NCI-H526 (cell line): ENCODE measurements at regions not wholly inside any gene's neighbourhood (a gene's known extent, or its start where the extent isn't known, plus 50 kb on each side); places are given as distances from the start of the nearest gene placed in this dataset.

ENCODE experiments used
- DNase-seq, 2 experiments: peaks; one replicate each; lab custom pipeline; 2025; lab: John Stamatoyannopoulos, UW

- DNase-seq: no peak
These were observed 461.2 kb downstream of the FLRT2 start for GRCh38 chr14:85991156-85991555.

GRCh38 chr14:85987907-85988306, 458.0 kb downstream of the FLRT2 start:
- DNase-seq: no peak

DNA sequence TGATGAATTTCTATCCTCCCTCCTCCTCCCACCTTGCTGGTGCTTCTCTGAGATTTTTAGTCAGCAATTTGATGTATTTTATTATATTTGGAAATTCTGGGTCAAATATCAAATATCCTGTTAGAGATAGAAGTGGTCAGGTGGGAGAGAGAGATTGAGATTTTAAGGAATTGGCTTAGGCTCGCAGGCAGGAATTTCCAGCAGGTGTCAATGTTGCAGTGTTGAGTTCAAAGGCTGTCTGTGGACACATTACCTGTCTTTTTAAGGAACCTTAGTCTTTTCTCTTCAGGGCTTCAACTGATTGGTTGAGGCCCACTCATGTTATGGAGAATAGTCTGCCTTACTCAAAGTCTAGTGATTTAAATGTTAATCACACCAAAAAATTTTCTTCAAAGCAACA, 457.3 kb downstream of the FLRT2 start:
- DNase-seq: no peak

DNA sequence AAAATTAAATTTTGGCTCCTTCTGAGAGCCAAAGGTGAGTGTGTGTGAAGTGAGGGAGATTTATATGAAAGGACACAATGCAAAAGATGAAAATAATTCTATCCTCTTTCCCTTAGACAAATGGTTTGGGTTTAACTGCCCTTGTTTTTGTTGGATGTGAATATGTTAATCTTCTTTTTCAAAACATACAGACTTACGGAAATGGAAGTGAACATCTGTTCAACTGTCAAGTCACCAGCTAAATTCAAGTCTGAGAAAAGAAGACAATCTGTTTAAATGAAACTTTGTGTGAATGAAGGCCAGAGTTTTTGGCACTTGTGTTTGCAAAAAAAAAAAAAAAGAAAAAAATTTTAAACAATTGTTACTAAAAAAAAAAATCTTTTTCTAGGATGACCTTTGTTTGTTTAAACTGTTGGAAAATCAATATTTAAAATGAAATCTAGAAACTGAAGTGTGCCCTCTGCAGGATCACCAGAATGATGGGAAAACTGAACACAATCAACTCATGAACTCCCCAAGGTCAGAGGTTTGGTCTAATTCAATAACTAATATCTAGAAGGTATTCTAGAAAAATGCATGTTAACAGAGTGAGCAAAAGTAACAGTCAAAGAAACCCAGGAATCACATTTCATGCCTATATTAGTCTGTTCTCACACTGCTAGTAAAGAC, 448.8 kb downstream of the FLRT2 start:
- no peak for DNase-seq

- DNase-seq: no peak
These were observed 444.7 kb downstream of the FLRT2 start for GRCh38 chr14:85974602-85975001.

DNA sequence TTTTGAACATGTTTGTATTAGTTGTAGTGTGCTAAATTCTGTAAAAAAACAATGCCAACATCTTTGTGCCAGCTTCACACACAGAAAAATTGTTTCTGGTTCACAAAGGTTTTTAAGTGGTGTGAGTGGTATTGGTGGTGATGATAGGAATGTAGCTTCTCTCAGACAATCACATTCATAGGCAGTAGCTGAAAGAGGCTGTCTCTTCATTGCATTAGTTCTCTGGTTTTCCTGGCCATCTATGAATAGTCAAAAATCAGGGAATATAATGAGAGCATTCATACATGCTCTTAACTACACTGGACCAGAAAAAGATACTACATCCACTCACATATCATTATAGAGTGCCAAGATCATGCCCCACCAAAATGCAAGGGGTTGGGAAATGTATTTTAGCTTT, 433.5 kb downstream of the FLRT2 start:
- no peak for DNase-seq

DNA sequence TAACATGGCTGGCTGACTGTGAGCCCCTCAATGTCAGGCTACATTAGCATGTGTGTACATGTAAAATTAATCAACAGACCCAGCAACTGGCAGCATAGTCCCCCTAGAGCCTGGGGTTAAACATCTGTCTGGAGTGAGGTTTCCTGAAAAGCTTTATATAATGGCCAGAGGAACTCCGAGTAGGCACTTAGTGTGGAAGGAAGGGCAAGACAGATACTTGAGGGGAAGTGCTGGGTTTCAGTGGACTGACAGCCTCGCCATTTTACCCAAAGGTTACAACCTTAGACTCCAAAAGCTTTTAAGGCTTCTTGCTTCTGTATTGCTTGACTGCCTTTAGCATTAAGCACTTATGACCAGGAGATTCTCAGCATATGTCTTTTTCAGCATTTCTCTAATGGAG, 430.8 kb downstream of the FLRT2 start:
- no peak for DNase-seq

GRCh38 chr14:85959063-85959462, 429.1 kb downstream of the FLRT2 start:
- no peak for DNase-seq

GRCh38 chr14:85958069-85958468, 428.1 kb downstream of the FLRT2 start:
- no peak for DNase-seq

- DNase-seq: no peak
These were observed 423.3 kb downstream of the FLRT2 start for GRCh38 chr14:85953265-85953664.

DNA sequence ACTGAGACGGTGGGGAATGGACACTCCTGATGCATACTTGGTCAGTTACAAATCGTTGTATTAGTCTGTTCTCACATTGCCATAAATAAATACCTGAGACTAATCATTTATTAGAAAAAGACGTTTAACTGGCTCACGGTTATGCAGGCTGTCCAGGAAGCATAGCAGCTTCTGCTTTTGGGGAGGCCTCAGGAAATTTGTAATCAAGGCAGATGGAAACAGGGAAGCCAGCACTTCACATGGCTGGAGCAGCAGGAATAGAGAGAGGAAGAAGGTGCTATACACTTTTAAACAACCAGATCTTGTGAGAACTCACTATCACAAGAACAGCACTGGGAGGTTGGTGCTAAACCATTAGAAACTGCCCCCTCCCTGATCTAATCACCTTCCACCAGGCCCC, 418.2 kb downstream of the FLRT2 start:
- DNase-seq: no peak

GRCh38 chr14:85947461-85948139, 417.7 kb downstream of the FLRT2 start:
- no peak for DNase-seq

GRCh38 chr14:85943192-85943591, 413.2 kb downstream of the FLRT2 start:
- no peak for DNase-seq

GRCh38 chr14:85934886-85935254, 404.9 kb downstream of the FLRT2 start:
- DNase-seq: peak; percentile 51 to 57

DNA sequence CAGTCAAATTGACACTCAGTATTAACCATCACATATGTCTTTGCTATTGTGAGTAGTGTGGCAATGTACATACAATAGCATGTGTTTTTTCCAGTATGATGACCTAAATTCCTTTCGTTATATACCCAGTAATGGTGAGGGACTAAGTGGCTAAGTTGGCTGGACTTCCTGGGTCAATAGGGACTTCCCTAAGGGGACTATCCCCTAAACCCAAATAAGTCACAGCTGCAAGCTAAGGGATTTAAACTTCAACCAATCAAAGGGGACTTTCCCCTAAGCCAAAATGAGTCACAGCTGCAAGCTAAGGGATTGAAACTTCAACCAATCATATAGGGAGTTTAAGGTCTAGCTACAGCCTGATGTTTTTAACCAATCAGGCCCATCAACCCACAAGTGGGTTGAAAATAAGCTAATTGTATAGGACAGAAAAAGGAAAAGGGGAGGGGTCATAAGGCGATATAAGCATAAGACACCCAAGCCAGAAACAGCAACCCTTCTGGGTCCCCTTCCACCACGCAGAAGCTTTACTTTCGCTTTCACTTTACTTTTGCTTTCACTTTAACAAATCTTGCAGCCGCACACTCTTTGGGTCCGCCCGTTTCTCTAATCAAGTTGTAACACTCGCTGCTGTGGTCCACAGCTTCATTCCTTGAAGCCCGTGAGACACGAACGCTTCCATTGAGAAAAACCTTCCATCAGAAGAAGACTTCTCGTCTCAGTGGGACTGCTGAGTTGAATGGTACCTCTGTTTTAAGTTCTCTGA, 404.4 kb downstream of the FLRT2 start:
- DNase-seq: peak; percentile 51 to 57

DNA sequence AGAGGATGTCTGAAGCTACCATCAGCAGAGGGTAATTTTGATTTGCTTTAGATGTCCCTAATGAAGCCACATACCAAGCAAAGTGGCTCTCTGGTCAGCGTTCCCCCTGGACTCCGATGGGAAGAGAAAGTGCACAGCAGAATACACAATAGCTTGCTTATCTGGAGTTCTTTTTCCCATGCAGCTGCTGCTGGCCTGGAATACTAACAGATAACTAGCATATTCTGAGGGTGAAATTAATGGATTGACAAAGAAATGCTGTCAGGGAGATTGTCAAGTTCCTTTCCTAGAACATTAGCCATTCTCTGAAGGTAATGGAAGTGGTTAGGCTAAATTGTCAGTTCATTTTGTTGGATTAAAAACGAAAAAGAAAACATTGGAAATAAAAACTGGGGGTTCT, 391.3 kb downstream of the FLRT2 start:
- no peak for DNase-seq

DNA sequence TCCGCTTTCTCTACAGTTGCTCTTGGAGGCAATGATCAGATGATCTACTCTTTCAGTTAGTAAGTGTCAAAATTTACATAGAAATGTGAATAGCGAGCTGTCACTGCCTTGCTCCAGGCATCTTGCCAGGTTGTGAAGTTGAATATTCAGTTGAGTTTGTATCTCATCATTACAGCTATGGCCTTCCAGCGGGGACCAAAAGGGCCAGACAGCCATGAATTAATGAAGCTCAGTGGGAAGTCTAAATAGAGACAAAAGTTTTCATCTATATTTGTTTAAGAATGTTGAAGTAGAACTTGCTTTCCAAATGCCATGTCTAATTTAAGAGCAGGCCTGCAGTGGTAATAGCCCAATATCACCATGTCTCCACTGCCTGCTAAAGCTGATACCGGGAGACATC, 387.8 kb downstream of the FLRT2 start:
- peak; percentile 2 to 38 for DNase-seq

DNA sequence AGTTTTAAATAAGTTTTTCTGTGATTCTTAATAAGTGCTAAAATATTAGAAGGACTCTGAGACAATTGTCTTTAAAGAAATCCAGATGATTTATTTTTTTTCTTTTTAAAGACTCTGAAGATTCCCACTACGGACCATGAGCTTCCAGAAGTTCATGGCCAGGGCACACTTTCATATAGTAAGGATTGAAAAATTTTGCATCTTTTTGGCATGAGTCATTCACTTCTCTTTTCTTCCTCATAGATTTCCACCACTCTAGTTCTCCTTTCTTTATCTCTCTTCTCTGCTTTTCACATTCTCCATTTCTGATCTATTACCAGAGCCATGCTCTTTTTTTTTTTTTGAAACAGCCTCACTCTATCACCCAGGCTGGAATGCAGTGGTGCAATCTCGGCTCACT, 385.8 kb downstream of the FLRT2 start:
- DNase-seq: no peak

- no peak for DNase-seq
These were observed 382.2 kb downstream of the FLRT2 start for GRCh38 chr14:85912141-85912540.

DNA sequence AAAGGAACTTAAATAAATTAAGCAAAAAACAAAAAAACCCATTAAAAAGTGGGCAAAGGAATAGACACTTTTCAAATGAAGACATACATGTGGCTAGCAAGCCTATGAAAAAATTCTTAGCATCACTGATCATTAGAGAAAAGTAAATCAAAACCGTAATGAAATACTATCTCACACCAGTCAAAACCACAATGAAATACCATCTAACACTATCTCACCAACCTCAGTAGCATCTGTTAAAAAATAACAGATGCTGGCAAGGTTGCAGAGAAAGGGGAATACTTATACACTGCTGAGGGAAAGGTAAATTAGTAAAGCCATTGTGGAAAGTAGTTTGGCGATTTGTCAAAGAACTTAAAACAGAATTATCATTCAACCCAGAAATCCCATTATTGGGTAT, 381.1 kb downstream of the FLRT2 start:
- DNase-seq: no peak

DNA sequence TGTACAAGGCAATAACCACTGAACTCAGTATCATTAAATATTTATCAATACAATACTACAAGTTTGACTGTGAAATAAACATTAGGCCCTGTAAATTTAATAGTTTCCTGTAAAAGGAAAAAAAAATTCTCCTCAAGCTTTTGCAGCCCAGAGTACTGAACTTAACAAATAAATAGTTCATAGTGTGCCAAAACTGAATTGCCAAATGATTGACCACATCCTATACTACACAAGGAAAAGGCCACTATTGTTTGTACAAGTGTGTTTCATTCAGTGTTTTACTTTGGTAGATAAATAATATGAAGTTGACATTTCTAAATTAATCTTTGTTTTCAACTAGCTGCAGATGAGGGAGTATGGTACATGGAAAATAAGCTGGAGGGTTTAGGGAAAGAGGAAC, 379.6 kb downstream of the FLRT2 start:
- DNase-seq: no peak

GRCh38 chr14:85907536-85907935, 377.6 kb downstream of the FLRT2 start:
- no peak for DNase-seq

- DNase-seq: no peak
These were observed 367.9 kb downstream of the FLRT2 start for GRCh38 chr14:85897808-85898207.
